ENCODE measurements at regions not wholly inside any gene's neighbourhood (a gene's known extent, or its start where the extent isn't known, plus 50 kb on each side); places are given as distances from the start of the nearest gene placed in this dataset.

DNA sequence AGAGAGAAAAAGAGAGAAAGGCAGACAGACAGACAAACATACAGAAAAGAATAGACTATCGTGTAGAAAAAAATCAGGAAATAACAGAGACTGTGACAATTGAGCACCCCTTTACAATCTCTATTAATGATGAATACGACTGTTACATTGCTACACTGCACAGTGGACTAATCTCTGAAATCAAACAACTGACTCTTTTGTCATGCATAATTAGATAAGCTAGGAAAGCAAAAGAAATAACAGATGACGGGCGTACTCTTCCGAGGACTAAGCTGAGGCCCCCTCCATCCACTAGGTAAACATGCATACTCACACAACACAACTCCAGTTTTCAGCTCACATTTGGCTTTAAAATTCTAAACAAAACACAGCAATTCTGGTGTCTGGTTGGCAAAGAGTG lies 267.0 kb downstream of the NOL4 start:
- H3K4me1 ChIP-seq: no peaks in the 10 kb centered on the region
- TF ChIP-seq, protein P1, sequence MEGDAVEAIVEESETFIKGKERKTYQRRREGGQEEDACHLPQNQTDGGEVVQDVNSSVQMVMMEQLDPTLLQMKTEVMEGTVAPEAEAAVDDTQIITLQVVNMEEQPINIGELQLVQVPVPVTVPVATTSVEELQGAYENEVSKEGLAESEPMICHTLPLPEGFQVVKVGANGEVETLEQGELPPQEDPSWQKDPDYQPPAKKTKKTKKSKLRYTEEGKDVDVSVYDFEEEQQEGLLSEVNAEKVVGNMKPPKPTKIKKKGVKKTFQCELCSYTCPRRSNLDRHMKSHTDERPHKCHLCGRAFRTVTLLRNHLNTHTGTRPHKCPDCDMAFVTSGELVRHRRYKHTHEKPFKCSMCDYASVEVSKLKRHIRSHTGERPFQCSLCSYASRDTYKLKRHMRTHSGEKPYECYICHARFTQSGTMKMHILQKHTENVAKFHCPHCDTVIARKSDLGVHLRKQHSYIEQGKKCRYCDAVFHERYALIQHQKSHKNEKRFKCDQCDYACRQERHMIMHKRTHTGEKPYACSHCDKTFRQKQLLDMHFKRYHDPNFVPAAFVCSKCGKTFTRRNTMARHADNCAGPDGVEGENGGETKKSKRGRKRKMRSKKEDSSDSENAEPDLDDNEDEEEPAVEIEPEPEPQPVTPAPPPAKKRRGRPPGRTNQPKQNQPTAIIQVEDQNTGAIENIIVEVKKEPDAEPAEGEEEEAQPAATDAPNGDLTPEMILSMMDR (IDR thresholded peaks at IDR 0.05): no peak
- ATAC-seq (no peak), DNase-seq (no peak)
- H3K27me3 ChIP-seq: no peaks in the 10 kb centered on the region
- intact Hi-C loops (cut with DNase I): no loop called here
- H3K4me3 ChIP-seq: no peak overlapping the region
- H3K9me3 ChIP-seq: no peaks in the 10 kb centered on the region
- H3K27ac ChIP-seq: no peak overlapping the region
- H3K36me3 ChIP-seq: no peaks in the 10 kb centered on the region

DNA sequence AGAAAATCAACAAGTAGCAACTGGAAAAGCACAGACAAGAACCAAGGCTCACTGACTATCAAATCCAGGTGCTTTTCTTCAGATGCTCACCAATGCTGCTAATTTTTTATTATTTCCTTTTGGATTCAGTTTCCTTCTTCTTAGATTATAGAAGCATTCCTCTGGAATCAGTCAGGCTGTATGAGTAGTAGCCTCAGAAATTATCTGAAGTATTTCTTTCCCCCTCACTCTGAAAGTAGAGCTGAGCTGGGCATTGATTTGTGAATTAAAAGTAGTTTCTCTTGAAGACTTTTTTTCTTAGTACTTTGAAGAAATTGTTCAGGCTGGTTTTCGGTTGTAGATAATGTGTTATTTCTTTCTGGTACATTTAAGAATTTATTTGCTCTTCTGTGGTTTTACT lies 273.7 kb downstream of the NOL4 start:
- ATAC-seq: no peak
- TF ChIP-seq, protein P1 (IDR thresholded peaks at IDR 0.05): no peak
- no peak overlapping the region for H3K4me3 ChIP-seq

DNA sequence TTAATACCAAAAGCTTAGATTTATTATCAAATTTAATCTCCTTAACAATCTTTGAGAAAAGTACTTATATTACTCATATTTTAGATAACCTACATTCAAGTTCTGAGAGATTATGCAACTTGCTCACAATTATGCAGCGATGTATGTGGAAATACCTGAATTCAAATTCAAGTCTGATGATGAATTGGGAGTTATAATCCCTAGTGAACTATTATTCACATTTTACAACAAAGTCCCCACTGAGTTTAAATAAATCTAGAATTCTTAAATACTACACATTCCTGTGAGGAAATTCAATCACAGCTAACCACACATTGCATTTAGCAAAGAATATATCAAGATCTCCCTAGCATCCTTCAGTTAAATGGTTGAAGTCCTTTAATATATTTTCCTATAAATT lies 278.4 kb downstream of the NOL4 start:
- H3K4me3 ChIP-seq: no peak overlapping the region
- H3K36me3 ChIP-seq: no peaks in the 10 kb centered on the region
- H3K9me3 ChIP-seq: no peaks in the 10 kb centered on the region
- no peaks in the 10 kb centered on the region for H3K4me1 ChIP-seq
- TF ChIP-seq, protein P1 (IDR thresholded peaks at IDR 0.05): no peak
- intact Hi-C loops (cut with DNase I): no loop called here
- no peak overlapping the region for H3K27ac ChIP-seq
- no peaks in the 10 kb centered on the region for H3K27me3 ChIP-seq
- no peak for DNase-seq
- ATAC-seq: no peak

More for the DNA sequence above, 273.7 kb downstream of the NOL4 start:
- Histone ChIP-seq H3K4me1 (no peaks in the 10 kb centered on the region), H3K27ac (no peak overlapping the region), H3K9me3 (no peaks in the 10 kb centered on the region), H3K36me3 (no peaks in the 10 kb centered on the region), H3K27me3 (no peaks in the 10 kb centered on the region)
- no peak for DNase-seq
- intact Hi-C loops (cut with DNase I): no loop called here

DNA sequence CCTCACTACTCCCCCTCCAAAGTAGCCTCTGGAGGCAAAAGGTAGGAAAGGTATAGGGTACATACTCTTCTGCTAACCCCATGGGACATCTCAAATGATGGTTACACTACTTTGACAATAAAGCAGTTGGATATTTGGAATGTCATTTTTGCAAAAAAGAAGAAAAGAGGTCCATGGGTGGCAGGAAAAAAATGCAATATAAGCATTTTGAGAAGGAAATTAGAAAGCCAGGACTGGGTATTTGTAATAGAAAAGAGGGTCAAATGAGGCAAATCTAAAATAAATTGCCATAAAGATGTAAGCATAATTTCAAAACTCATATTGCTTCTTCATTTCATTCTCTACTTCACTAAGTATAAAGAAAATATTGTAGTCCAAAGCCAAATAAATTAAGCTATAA lies 280.2 kb downstream of the NOL4 start:
- DNase-seq (no peak), ATAC-seq (no peak)
- TF ChIP-seq, protein P1 (IDR thresholded peaks at IDR 0.05): no peak

DNA sequence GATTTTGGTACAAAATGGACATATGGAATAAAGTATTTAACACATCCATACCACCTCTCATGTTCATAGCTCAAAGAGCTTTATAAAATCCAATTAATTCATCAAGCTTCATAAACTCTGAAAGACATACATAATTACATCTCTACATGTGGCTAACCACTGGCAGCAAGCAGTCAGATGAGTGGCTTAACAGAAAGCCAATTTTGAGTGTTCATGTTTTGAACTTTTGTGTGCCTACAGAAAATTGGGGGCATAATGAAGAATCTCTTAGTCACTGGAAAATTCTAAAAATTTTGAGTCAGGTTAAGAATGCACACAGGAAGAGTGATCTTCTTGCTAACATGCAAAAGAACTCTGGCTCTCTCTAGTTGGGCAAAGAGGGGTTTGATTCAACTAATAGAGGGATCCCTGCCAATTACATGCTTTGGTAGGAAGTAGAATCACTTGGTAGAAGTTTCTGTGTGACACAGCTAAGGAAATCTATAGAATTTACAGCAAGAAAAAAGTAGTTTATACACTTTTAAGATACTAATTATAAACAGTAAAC lies 287.4 kb downstream of the NOL4 start:
- Histone ChIP-seq H3K27ac (no peak overlapping the region), H3K36me3 (no peaks in the 10 kb centered on the region), H3K27me3 (no peaks in the 10 kb centered on the region), H3K9me3 (no peaks in the 10 kb centered on the region), H3K4me3 (no peak overlapping the region), H3K4me1 (no peaks in the 10 kb centered on the region)
- no peak for ATAC-seq
- DNase-seq: no peak
- TF ChIP-seq, protein P1 (IDR thresholded peaks at IDR 0.05): no peak
- intact Hi-C loops (cut with DNase I): no loop called here

More for the DNA sequence above, 280.2 kb downstream of the NOL4 start:
- Histone ChIP-seq H3K4me3 (no peak overlapping the region), H3K4me1 (no peaks in the 10 kb centered on the region), H3K36me3 (no peaks in the 10 kb centered on the region), H3K9me3 (no peaks in the 10 kb centered on the region), H3K27me3 (no peaks in the 10 kb centered on the region), H3K27ac (no peak overlapping the region)
- intact Hi-C loops (cut with DNase I): no loop called here

Data from left lung (tissue), 4 donors.